ENCODE measurements at regions not wholly inside any gene's neighbourhood (a gene's known extent, or its start where the extent isn't known, plus 50 kb on each side); places are given as distances from the start of the nearest gene placed in this dataset.

DNA sequence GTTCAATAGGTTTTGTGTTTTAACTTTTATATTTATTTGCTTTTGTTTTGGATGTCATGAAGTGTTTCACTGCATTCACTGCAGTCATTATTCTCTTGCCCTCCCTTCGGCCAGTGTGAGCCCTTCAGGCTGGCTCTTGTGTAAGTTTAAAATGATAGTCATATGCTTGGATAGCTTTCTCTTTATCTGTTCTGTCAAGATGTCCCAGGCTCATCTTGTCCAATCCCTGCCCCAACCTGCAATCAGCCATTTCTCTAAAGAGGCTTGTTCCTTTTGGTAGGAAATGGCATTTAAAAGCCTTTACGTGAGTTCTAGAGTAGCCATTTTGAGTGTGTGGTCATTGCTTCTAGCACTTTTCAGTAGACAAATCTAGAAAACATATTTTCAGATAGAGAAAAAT, 238.0 kb upstream of the SLC39A10 start:
- peaks cover 0 to 3% (median 0%) of the 10 kb centered on the region in 7 donors for H3K9me3 Mint-ChIP-seq
- H3K4me1 Mint-ChIP-seq, result no peaks in the 10 kb centered on the region
- no peaks in the 10 kb centered on the region for H3K36me3 Mint-ChIP-seq
- peaks cover 0 to 3% (median 0%) of the 10 kb centered on the region in 3 donors for H3K27me3 Mint-ChIP-seq (ENCODE audit: low read depth in 3 of 3)
- 100% methylated on average over 1 of the region's 2 CpGs for WGBS (ENCODE audit: insufficient coverage)
- H3K4me3 Mint-ChIP-seq, result no peak overlapping the region
- H3K4me2 ChIP-seq (replicated peaks; ENCODE audit: extremely low read depth, low read length, poor library complexity, severe bottlenecking), result no peak overlapping the region
- no peak for DNase-seq
- H3K36me3 ChIP-seq (replicated peaks in 1 of 2; ENCODE audit: control insufficient read depth in 1 of 2, insufficient read depth in 2 of 2, low read length in 2 of 2), result no peaks in the 10 kb centered on the region
- no peaks in the 10 kb centered on the region for H3K4me1 ChIP-seq (ENCODE audit: control insufficient read depth in 1 of 2, insufficient read depth in 2 of 2, low read length in 2 of 2)
- H3K9me3 ChIP-seq (replicated peaks in 1 of 2; ENCODE audit: control insufficient read depth in 1 of 2, insufficient read depth in 1 of 2, low read length in 2 of 2), result no peaks in the 10 kb centered on the region
- H3K27ac Mint-ChIP-seq, result peak overlapping the region in 1 of 7 donors; percentile 4
- no peaks in the 10 kb centered on the region for H3K27me3 ChIP-seq (ENCODE audit: control insufficient read depth in 2 of 2, insufficient read depth in 2 of 2, low read length in 2 of 2)
- no peaks in the 10 kb centered on the region for H3K79me2 ChIP-seq (ENCODE audit: insufficient read depth, low read length)
- no peak overlapping the region for H3K27ac ChIP-seq (ENCODE audit: low read depth in 1 of 2, low read length in 2 of 2)
- intact Hi-C loops (cut with micrococcal nuclease), result no loop called here
- no peak overlapping the region for H3K4me3 ChIP-seq (replicated peaks in 1 of 3; ENCODE audit: low read depth in 2 of 3, low read length in 3 of 3)
- H3K9ac ChIP-seq (ENCODE audit: insufficient read depth, low read length, poor library complexity, severe bottlenecking), result no peak overlapping the region
- H2AFZ ChIP-seq (ENCODE audit: insufficient read depth, low read depth, low read length, poor library complexity, severe bottlenecking), result no peak overlapping the region
- no peaks in the 10 kb centered on the region for H4K20me1 ChIP-seq (ENCODE audit: insufficient read depth, low read length)
- TF ChIP-seq, protein P1, sequence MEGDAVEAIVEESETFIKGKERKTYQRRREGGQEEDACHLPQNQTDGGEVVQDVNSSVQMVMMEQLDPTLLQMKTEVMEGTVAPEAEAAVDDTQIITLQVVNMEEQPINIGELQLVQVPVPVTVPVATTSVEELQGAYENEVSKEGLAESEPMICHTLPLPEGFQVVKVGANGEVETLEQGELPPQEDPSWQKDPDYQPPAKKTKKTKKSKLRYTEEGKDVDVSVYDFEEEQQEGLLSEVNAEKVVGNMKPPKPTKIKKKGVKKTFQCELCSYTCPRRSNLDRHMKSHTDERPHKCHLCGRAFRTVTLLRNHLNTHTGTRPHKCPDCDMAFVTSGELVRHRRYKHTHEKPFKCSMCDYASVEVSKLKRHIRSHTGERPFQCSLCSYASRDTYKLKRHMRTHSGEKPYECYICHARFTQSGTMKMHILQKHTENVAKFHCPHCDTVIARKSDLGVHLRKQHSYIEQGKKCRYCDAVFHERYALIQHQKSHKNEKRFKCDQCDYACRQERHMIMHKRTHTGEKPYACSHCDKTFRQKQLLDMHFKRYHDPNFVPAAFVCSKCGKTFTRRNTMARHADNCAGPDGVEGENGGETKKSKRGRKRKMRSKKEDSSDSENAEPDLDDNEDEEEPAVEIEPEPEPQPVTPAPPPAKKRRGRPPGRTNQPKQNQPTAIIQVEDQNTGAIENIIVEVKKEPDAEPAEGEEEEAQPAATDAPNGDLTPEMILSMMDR (IDR thresholded peaks at IDR 0.05), result no peak

DNA sequence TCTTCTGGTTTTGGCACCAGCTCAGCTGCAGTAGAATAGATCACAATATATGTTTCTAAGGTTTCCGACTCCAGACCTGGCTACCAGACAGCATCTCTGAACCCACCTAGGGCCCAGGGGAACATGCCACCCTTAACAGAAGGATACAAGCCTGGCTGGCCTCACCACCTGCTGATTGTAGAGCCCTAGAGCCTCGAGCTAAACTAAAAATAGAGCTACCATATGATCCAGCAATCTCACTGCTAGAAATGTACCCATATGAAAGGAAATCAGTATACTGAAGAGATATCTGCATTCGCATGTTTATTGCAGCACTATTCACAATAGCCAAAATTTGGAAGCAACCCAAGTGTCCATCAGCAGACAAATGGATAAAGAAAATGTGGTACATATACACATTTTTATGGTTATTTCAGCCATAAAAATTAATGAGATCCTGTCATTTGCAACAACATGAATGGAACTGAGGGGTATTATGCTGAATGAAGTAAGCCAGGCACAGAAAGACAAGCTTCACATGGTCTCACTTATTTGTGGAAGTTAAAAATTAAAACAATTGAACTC, 242.4 kb upstream of the SLC39A10 start:
- Histone ChIP-seq H3K79me2 (ENCODE audit: insufficient read depth, low read length) (no peaks in the 10 kb centered on the region), H3K36me3 (replicated peaks in 1 of 2; ENCODE audit: control insufficient read depth in 1 of 2, insufficient read depth in 2 of 2, low read length in 2 of 2) (no peaks in the 10 kb centered on the region), H3K9me3 (replicated peaks in 1 of 2; ENCODE audit: control insufficient read depth in 1 of 2, insufficient read depth in 1 of 2, low read length in 2 of 2) (no peaks in the 10 kb centered on the region), H3K27me3 (ENCODE audit: control insufficient read depth in 2 of 2, insufficient read depth in 2 of 2, low read length in 2 of 2) (no peaks in the 10 kb centered on the region), H4K20me1 (ENCODE audit: insufficient read depth, low read length) (no peaks in the 10 kb centered on the region), H2AFZ (ENCODE audit: insufficient read depth, low read depth, low read length, poor library complexity, severe bottlenecking) (no peak overlapping the region), H3K4me1 (ENCODE audit: control insufficient read depth in 1 of 2, insufficient read depth in 2 of 2, low read length in 2 of 2) (no peaks in the 10 kb centered on the region), H3K4me3 (replicated peaks in 1 of 3; ENCODE audit: low read depth in 2 of 3, low read length in 3 of 3) (no peak overlapping the region), H3K4me2 (replicated peaks; ENCODE audit: extremely low read depth, low read length, poor library complexity, severe bottlenecking) (no peak overlapping the region), H3K27ac (ENCODE audit: low read depth in 1 of 2, low read length in 2 of 2) (no peak overlapping the region), H3K9ac (ENCODE audit: insufficient read depth, low read length, poor library complexity, severe bottlenecking) (no peak overlapping the region)
- Mint-ChIP-seq H3K27me3 (ENCODE audit: low read depth in 3 of 3) (no peaks in the 10 kb centered on the region), H3K4me3 (no peak overlapping the region), H3K27ac (no peak overlapping the region), H3K36me3 (no peaks in the 10 kb centered on the region), H3K9me3 (peaks cover 0 to 3% (median 0%) of the 10 kb centered on the region in 7 donors), H3K4me1 (no peaks in the 10 kb centered on the region)
- WGBS (ENCODE audit: insufficient coverage), result no CpG with 5 or more reads among the region's 3 CpGs
- no peak for DNase-seq
- intact Hi-C loops (cut with micrococcal nuclease), result no loop called here
- TF ChIP-seq, protein P1 (IDR thresholded peaks at IDR 0.05), result no peak

Measured in CD14-positive monocyte (primary cell).